H1 (cell line): ENCODE measurements at regions not wholly inside any gene's neighbourhood (a gene's known extent, or its start where the extent isn't known, plus 50 kb on each side); places are given as distances from the start of the nearest gene placed in this dataset.

Source experiments
- ASH2L ChIP-seq: fragments of 200-600, 300-600 bp; sonication (generic); IDR thresholded peaks from one replicate; pipeline ENCODE4 v1.7.1; 2017; ENCODE audit warnings: low read length
- BACH1 ChIP-seq: IDR thresholded peaks from 2 replicates; pipeline ENCODE4 v1.6.1; 2012; ENCODE audit warnings: low read length, improper control_type of control experiment
- BCL11A ChIP-seq, 2 experiments: IDR thresholded peaks; one replicate each; pipeline ENCODE4 v1.6.1; 2011; ENCODE audit warnings: low read depth in 2 of 2, low read length in 2 of 2, mild to moderate bottlenecking in 2 of 2
- CBX5 ChIP-seq: fragments of 300-800, 300-1000 bp; sonication (generic); IDR thresholded peaks from 2 replicates; pipeline ENCODE4 v1.7.1; 2016; ENCODE audit warnings: antibody characterized with exemption, low read length, low read depth
- CBX8 ChIP-seq: fragments of 300-800, 300-1000 bp; sonication (generic); IDR thresholded peaks from 2 replicates; pipeline ENCODE4 v1.7.1; 2016; ENCODE audit warnings: low read depth, low read length, borderline replicate concordance
- CEBPB ChIP-seq: IDR thresholded peaks from 2 replicates; pipeline ENCODE4 v1.6.1; 2012; ENCODE audit warnings: low read depth, low read length
- GABPA ChIP-seq: IDR thresholded peaks from 2 replicates; pipeline ENCODE4 v1.6.1; 2011; ENCODE audit warnings: mild to moderate bottlenecking, low read length, moderate library complexity, borderline replicate concordance; ENCODE audit not compliant: insufficient read depth
- POLR2AphosphoS5 ChIP-seq: IDR thresholded peaks from 2 replicates; pipeline ENCODE4 v1.6.1; 2011; ENCODE audit warnings: low read depth, low read length
- POU5F1 ChIP-seq: IDR thresholded peaks from 2 replicates; pipeline ENCODE4 v1.6.1; 2011; ENCODE audit warnings: low read depth, mild to moderate bottlenecking, low read length, moderate library complexity
- RAD21 ChIP-seq, 2 experiments: IDR thresholded peaks in 1 of 2; conservative IDR thresholded peaks in 1 of 2; 2 replicates each; pipeline ENCODE4 v1.6.1; 2011; ENCODE audit warnings: low read depth in 2 of 2, low read length in 2 of 2, improper control_type of control experiment in 1 of 2, inconsistent platforms in 1 of 2, mild to moderate bottlenecking in 1 of 2, moderate library complexity in 1 of 2
- RXRA ChIP-seq: IDR thresholded peaks from 2 replicates; pipeline ENCODE4 v1.6.1; 2011; ENCODE audit warnings: low read depth, mild to moderate bottlenecking, low read length, moderate library complexity; ENCODE audit not compliant: insufficient read depth
- TAF1 ChIP-seq: IDR thresholded peaks from 2 replicates; pipeline ENCODE4 v1.6.1; 2011; ENCODE audit warnings: mild to moderate bottlenecking, low read depth, low read length
- TBP ChIP-seq: IDR thresholded peaks from 2 replicates; pipeline ENCODE4 v1.6.1; 2011; ENCODE audit warnings: low read depth, low read length, improper control_type of control experiment
- TEAD4 ChIP-seq: IDR thresholded peaks from 2 replicates; pipeline ENCODE4 v1.6.1; 2012; ENCODE audit warnings: low read depth, low read length, inconsistent platforms, mixed read lengths
- USF2 ChIP-seq: IDR thresholded peaks from 2 replicates; pipeline ENCODE4 v1.6.1; 2011; ENCODE audit warnings: low read length, improper control_type of control experiment
- TF ChIP-seq, protein P1 (sequence below): IDR thresholded peaks from 2 replicates; pipeline ENCODE4 v1.6.1; 2012; ENCODE audit warnings: inconsistent platforms

DNA sequence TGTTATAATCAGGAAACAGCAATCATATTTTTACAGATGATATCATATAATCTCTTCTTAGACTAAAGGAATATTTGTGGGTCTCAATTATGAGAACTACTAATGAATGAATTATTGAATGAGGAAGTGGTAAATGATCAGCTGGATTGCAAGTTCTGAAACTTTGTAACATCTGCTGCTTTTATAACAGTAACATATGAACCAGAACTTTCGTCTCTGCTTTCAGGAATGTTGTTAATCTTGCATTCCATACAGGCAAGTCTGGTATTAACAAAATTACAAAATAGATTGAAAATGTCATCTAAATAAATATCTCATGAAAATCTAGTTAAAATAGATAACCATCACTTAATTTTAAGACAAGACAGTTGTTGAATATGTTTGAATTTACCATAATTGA is 110.5 kb upstream of the COL11A1 start (continued):
- TF ChIP-seq BCL11A (IDR thresholded peaks at IDR 0.05; ENCODE audit: low read depth in 2 of 2, low read length in 2 of 2): no peak
- no peak for TF ChIP-seq USF2
- no peak for TF ChIP-seq POU5F1
- no peak for TF ChIP-seq ASH2L
- no peak for TF ChIP-seq GABPA
- no peak for TF ChIP-seq TBP
- no peak for TF ChIP-seq CBX5
- TF ChIP-seq CEBPB: no peak
- no peak for TF ChIP-seq TEAD4
- TF ChIP-seq, protein P1, sequence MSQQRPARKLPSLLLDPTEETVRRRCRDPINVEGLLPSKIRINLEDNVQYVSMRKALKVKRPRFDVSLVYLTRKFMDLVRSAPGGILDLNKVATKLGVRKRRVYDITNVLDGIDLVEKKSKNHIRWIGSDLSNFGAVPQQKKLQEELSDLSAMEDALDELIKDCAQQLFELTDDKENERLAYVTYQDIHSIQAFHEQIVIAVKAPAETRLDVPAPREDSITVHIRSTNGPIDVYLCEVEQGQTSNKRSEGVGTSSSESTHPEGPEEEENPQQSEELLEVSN: no peak
- TF ChIP-seq POLR2AphosphoS5: no peak
- TF ChIP-seq TAF1: no peak
- no peak for TF ChIP-seq CBX8
- no peak for TF ChIP-seq RAD21 (IDR thresholded peaks at IDR 0.05 in 1 of 2, conservative IDR thresholded peaks at IDR 0.05 in 1 of 2; ENCODE audit: low read depth in 2 of 2, low read length in 2 of 2)
- TF ChIP-seq RXRA: no peak
- TF ChIP-seq BACH1: no peak
